Karpas-422 (cell line): ENCODE measurements at regions not wholly inside any gene's neighbourhood (a gene's known extent, or its start where the extent isn't known, plus 50 kb on each side); places are given as distances from the start of the nearest gene placed in this dataset.
"Not testable (repeated sequence)": the region's sequence is repeated elsewhere in the genome, so short reads cannot be mapped to it uniquely, and the experiment has no call there.

Source experiments
- DNase-seq: peaks from one replicate; pipeline ENCODE4 v3.0.0-alpha.2; 2015
- H2AFZ ChIP-seq: fragments of 200-600 bp; sonication (generic); 2 replicates; pipeline ENCODE4 v1.6.1; 2014; ENCODE audit warnings: antibody characterized with exemption, low read length, mixed read lengths
- H3K27ac ChIP-seq: fragments of 200-600 bp; sonication (generic); 2 replicates; pipeline ENCODE4 v1.5.1; 2014; ENCODE audit warnings: mild to moderate bottlenecking, low read length, moderate library complexity
- H3K27me3 ChIP-seq: fragments of 200-600 bp; sonication (generic); 2 replicates; pipeline ENCODE4 v1.6.1; 2014; ENCODE audit warnings: low read length, mixed read lengths
- H3K36me3 ChIP-seq: fragments of 200-600 bp; sonication (generic); 2 replicates; pipeline ENCODE4 v1.6.1; 2014; ENCODE audit warnings: low read length, mixed read lengths; ENCODE audit not compliant: insufficient read depth
- H3K4me1 ChIP-seq: fragments of 200-600 bp; sonication (generic); 2 replicates; pipeline ENCODE4 v1.6.1; 2014; ENCODE audit warnings: mild to moderate bottlenecking, low read length, mixed read lengths
- H3K4me2 ChIP-seq: fragments of 200-600 bp; sonication (generic); 2 replicates; pipeline ENCODE4 v1.6.1; 2014; ENCODE audit warnings: low read length, low read depth, mild to moderate bottlenecking; ENCODE audit not compliant: poor library complexity, severe bottlenecking
- H3K4me3 ChIP-seq: fragments of 200-600 bp; sonication (generic); 2 replicates; pipeline ENCODE4 v1.5.1; 2014; ENCODE audit warnings: mild to moderate bottlenecking, antibody characterized with exemption, low read length, mixed read lengths
- H3K79me2 ChIP-seq: fragments of 200-600 bp; sonication (generic); 2 replicates; pipeline ENCODE4 v1.6.1; 2014; ENCODE audit warnings: mild to moderate bottlenecking, low read length, mixed read lengths
- H3K9ac ChIP-seq: fragments of 200-600 bp; sonication (generic); 2 replicates; pipeline ENCODE4 v1.6.0; 2014; ENCODE audit warnings: low read length
- H3K9me2 ChIP-seq: fragments of 200-600 bp; sonication (generic), shearing (Covaris generic); replicated peaks from 2 replicates; pipeline ENCODE4 v1.6.0; 2014; ENCODE audit warnings: mild to moderate bottlenecking, low read length, moderate library complexity; ENCODE audit not compliant: insufficient read depth
- H3K9me3 ChIP-seq: fragments of 300-700, 200-600 bp; sonication (generic); 2 replicates; pipeline ENCODE4 v1.6.1; 2014; ENCODE audit warnings: low read length, mixed read lengths
- H4K20me1 ChIP-seq: fragments of 200-600 bp; sonication (generic); 2 replicates; pipeline ENCODE4 v1.6.1; 2014; ENCODE audit warnings: mild to moderate bottlenecking, antibody characterized with exemption, low read length, low read depth; ENCODE audit not compliant: insufficient read depth

DNA sequence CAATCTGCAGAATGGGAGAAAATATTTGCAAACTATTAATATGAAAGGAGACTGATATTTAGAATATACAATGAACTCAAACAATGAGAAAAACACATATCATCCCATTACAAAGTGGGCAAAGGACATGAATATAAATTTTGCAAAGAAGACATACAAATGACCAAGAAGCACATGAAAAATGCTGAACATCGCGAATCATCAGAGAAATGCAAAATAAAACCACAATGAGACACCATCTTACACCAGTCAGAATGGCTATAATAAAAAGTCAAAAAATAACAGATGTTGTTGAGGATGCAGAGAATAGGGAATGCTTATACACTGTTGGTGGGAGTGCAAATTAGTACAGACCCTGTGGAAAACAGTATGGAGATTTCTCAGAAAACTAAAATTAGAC lies 83.6 kb downstream of the RAP2B start:
- H3K36me3 ChIP-seq, result no peaks in the 10 kb centered on the region
- DNase-seq, result no peak
- no peaks in the 10 kb centered on the region for H4K20me1 ChIP-seq
- H3K4me2 ChIP-seq, result no peak overlapping the region
- H3K9me3 ChIP-seq, result no peaks in the 10 kb centered on the region
- H3K9ac ChIP-seq, result no peak overlapping the region
- no peaks in the 10 kb centered on the region for H3K9me2 ChIP-seq
- no peaks in the 10 kb centered on the region for H3K79me2 ChIP-seq
- H2AFZ ChIP-seq, result no peak overlapping the region
- no peak overlapping the region for H3K27ac ChIP-seq
- H3K4me3 ChIP-seq, result no peak overlapping the region
- no peaks in the 10 kb centered on the region for H3K4me1 ChIP-seq
- H3K27me3 ChIP-seq, result no peaks in the 10 kb centered on the region

DNA sequence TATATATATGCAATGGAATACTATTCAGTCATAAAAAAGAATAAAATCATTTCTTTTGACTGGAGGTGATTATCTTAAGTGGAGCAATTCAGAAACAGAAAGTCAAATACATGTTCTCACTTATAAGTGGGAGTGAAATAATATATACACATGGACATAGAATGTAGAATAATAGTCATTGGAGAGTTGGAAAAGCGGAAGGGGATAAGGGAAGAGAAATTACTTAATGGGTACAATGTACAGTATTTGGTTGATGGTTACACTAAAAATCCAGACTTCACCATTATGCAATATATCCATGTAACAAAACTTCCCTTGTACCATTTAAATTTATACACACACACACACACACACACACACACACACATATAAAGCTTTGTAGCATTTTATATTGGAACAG lies 84.3 kb downstream of the RAP2B start:
- no peak overlapping the region for H2AFZ ChIP-seq
- H3K9ac ChIP-seq, result no peak overlapping the region
- no peaks in the 10 kb centered on the region for H3K27me3 ChIP-seq
- H3K9me3 ChIP-seq, result no peaks in the 10 kb centered on the region
- DNase-seq, result no peak
- no peak overlapping the region for H3K27ac ChIP-seq
- no peak overlapping the region for H3K4me3 ChIP-seq
- no peak overlapping the region for H3K4me2 ChIP-seq
- H3K4me1 ChIP-seq, result no peaks in the 10 kb centered on the region
- no peaks in the 10 kb centered on the region for H3K36me3 ChIP-seq
- H3K9me2 ChIP-seq, result no peaks in the 10 kb centered on the region
- no peaks in the 10 kb centered on the region for H4K20me1 ChIP-seq
- H3K79me2 ChIP-seq, result no peaks in the 10 kb centered on the region

DNA sequence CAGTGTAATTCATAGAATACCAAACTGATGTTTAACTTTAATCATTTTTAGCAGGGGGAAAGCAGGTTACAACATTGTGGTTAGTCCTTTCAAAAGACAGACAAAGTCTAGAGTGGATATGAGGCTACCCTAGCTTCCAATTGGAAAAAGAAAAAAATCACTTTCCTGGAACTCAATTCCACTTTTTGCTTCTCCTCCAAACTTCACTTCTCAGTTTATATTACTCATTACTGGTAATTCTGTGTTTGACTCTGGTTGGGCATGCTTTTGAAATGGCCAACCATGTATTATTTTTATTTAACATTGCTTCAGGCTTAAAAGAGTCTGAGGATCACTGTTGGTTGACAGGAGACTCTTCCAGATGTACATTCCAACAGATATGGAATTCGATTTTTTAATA lies 84.8 kb downstream of the RAP2B start:
- Histone ChIP-seq H3K27ac (no peak overlapping the region), H3K4me2 (no peak overlapping the region), H3K4me1 (no peaks in the 10 kb centered on the region), H3K27me3 (no peaks in the 10 kb centered on the region), H3K9ac (no peak overlapping the region), H3K36me3 (no peaks in the 10 kb centered on the region), H3K4me3 (no peak overlapping the region), H2AFZ (no peak overlapping the region), H3K9me2 (no peaks in the 10 kb centered on the region), H4K20me1 (no peaks in the 10 kb centered on the region), H3K9me3 (no peaks in the 10 kb centered on the region), H3K79me2 (no peaks in the 10 kb centered on the region)
- DNase-seq, result no peak

DNA sequence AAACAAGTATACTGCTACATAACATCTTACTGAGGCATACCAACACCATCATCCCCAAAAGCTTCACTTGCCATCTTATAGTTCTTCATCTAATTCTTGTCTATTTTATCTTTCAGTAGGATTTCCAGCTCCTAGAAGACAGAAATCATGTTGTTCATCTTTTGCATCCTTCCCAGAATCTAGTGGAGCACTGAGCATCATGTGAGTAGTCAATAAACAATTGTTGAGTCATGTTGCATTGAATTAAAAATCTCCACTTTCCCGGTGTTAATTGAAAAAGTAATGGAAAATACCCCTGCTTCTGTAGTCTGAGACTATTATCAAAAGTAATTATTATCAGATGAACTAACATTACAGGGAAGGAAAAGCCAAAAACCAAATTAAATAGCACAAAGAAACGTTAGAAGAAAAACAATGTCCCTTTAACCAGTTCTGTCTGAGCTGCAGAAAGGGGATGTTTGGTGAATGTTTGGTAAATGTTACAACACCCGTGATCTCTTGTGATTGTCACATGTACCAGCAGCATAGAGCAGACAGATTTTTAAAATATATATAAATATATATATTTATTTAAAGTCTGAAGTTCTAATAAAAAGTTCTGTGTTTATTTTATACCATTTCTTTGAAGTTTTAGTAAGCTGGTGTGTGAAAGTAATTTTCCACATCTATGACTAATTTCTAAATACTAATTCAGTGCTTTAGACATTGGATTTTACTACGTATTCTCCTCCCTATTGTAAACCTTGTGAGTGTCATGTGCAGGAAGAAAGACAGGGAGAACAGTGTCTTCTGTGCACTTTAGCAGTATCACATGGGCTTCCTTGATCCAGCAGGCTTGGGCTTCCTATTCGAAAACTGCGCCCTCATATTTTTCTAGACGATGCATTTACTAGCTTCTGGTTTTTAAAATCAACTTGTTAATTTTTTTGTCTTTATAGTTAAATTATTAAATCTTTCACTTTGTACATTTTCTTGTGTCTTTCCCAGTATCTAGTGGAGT lies 85.6 kb downstream of the RAP2B start:
- no peaks in the 10 kb centered on the region for H3K79me2 ChIP-seq
- DNase-seq, result no peak
- H4K20me1 ChIP-seq, result no peaks in the 10 kb centered on the region
- H3K9ac ChIP-seq, result no peak overlapping the region
- H2AFZ ChIP-seq, result no peak overlapping the region
- no peaks in the 10 kb centered on the region for H3K9me3 ChIP-seq
- H3K9me2 ChIP-seq, result no peaks in the 10 kb centered on the region
- no peak overlapping the region for H3K4me2 ChIP-seq
- no peaks in the 10 kb centered on the region for H3K4me1 ChIP-seq
- no peak overlapping the region for H3K27ac ChIP-seq
- H3K27me3 ChIP-seq, result no peaks in the 10 kb centered on the region
- no peaks in the 10 kb centered on the region for H3K36me3 ChIP-seq
- H3K4me3 ChIP-seq, result no peak overlapping the region

DNA sequence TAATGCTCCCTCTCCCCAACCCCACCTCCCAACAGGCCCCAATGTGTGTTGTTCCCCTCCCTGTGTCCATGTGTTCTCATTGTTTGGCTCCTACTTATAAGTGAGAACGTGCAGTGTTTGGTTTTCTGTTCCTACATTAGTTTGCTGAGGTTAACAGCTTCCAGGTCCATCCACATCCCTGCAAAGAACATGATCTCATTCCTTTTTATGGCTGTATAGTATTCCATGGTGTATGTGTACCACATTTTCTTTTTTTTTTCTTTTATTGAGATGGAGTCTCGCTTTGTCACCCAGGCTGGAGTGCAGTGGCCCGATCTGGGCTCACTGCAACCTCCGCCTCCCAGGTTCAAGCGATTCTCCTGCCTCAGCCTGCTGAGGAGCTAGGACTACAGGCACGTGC lies 86.8 kb downstream of the RAP2B start:
- H3K9me2 ChIP-seq, H3K9ac ChIP-seq, H3K9me3 ChIP-seq, H2AFZ ChIP-seq, DNase-seq, H3K4me2 ChIP-seq, H3K27me3 ChIP-seq, H3K27ac ChIP-seq, H3K4me1 ChIP-seq, H3K79me2 ChIP-seq, H3K36me3 ChIP-seq, H3K4me3 ChIP-seq, H4K20me1 ChIP-seq: not testable (repeated sequence)

DNA sequence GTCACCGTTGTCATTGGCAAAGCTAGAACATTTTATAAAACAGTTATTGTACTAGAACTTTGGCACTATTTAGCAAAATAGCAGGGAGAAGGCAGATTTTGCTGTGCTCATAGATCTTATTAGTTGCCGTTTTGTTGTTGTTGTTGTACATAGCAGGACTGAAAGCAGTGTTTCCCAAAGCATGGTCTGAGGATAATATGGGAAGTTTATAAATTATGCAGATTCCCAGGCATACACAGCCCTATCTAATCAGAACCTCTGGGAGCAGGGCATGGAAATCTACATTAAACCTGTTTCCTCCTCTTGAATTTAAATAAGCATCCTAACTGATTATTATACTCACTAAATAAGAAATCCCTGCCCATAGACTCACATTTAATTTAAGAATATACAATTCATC lies 87.9 kb downstream of the RAP2B start:
- Histone ChIP-seq H3K36me3 (no peaks in the 10 kb centered on the region), H3K4me1 (no peaks in the 10 kb centered on the region), H2AFZ (no peak overlapping the region), H3K27me3 (no peaks in the 10 kb centered on the region), H3K9ac (no peak overlapping the region), H3K4me2 (no peak overlapping the region), H3K9me2 (no peaks in the 10 kb centered on the region), H3K9me3 (no peaks in the 10 kb centered on the region), H3K79me2 (no peaks in the 10 kb centered on the region), H3K4me3 (no peak overlapping the region), H3K27ac (no peak overlapping the region), H4K20me1 (no peaks in the 10 kb centered on the region)
- no peak for DNase-seq

DNA sequence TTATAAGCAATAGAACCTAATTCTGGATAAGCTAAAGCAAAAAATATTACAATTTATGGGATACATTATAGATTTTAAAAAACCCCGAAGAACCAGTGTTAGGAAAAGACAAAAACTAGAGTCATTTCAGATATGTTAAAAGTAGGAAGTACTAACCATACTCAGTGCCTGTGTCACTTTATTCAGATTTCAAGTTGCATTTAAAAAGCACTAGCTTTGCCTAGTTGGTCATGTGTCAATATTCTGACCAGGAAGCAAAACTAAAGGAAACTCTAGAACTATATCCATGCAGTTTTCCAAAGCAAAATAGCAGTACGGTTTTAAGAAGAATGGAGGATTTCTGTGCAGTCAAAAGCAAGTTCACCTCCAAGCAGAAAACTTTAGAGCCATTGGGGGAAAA lies 88.4 kb downstream of the RAP2B start:
- no peaks in the 10 kb centered on the region for H3K79me2 ChIP-seq
- no peaks in the 10 kb centered on the region for H3K9me2 ChIP-seq
- no peaks in the 10 kb centered on the region for H4K20me1 ChIP-seq
- H3K27ac ChIP-seq, result no peak overlapping the region
- no peaks in the 10 kb centered on the region for H3K4me1 ChIP-seq
- no peak overlapping the region for H3K4me2 ChIP-seq
- no peak overlapping the region for H2AFZ ChIP-seq
- H3K27me3 ChIP-seq, result no peaks in the 10 kb centered on the region
- H3K4me3 ChIP-seq, result no peak overlapping the region
- no peaks in the 10 kb centered on the region for H3K9me3 ChIP-seq
- H3K9ac ChIP-seq, result no peak overlapping the region
- no peaks in the 10 kb centered on the region for H3K36me3 ChIP-seq
- DNase-seq, result no peak

DNA sequence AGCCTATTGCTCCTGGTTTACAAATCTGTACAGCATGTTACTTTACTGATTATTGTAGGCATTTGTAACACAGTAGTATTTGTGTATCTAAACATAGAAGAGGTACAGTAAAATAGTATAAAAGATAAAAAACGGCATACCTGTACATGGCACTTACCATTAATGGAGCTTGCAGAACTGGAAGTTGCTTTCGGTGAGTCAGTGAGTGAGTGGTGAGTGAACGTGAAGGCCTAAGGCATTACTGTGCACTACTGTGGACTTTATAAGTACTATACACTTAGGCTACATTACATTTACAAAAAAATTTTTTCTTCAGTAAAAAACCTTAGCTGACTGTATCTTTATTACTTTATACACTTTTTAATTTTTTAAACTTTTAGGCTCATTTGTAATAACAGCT lies 90.9 kb downstream of the RAP2B start:
- no peaks in the 10 kb centered on the region for H3K79me2 ChIP-seq
- H3K4me1 ChIP-seq, result no peaks in the 10 kb centered on the region
- H3K9ac ChIP-seq, result no peak overlapping the region
- H3K4me3 ChIP-seq, result no peak overlapping the region
- no peaks in the 10 kb centered on the region for H4K20me1 ChIP-seq
- H3K9me2 ChIP-seq, result no peaks in the 10 kb centered on the region
- H3K9me3 ChIP-seq, result no peaks in the 10 kb centered on the region
- no peak overlapping the region for H3K27ac ChIP-seq
- H3K36me3 ChIP-seq, result no peaks in the 10 kb centered on the region
- no peak overlapping the region for H2AFZ ChIP-seq
- no peaks in the 10 kb centered on the region for H3K27me3 ChIP-seq
- no peak for DNase-seq
- no peak overlapping the region for H3K4me2 ChIP-seq
